Activated naive CD8-positive, alpha-beta T cell (primary cell): ENCODE measurements at regions not wholly inside any gene's neighbourhood (a gene's known extent, or its start where the extent isn't known, plus 50 kb on each side); places are given as distances from the start of the nearest gene placed in this dataset.
"Not testable (repeated sequence)": the region's sequence is repeated elsewhere in the genome, so short reads cannot be mapped to it uniquely, and the experiment has no call there.

Source experiments
- H3K27ac Mint-ChIP-seq: one replicate; pipeline ENCODE4 v1.8.0; 2021; ENCODE audit warnings: mixed read lengths
- H3K27me3 Mint-ChIP-seq: one replicate; pipeline ENCODE4 v1.8.0; 2021; ENCODE audit warnings: mixed read lengths
- H3K36me3 Mint-ChIP-seq: one replicate; pipeline ENCODE4 v1.8.0; 2021; ENCODE audit warnings: mixed read lengths
- H3K4me1 Mint-ChIP-seq: one replicate; pipeline ENCODE4 v1.8.0; 2021; ENCODE audit warnings: low read depth, mixed read lengths
- H3K4me3 Mint-ChIP-seq: one replicate; pipeline ENCODE4 v1.8.0; 2021; ENCODE audit warnings: mild to moderate bottlenecking, mixed read lengths
- H3K9me3 Mint-ChIP-seq: one replicate; pipeline ENCODE4 v1.8.0; 2021; ENCODE audit warnings: low read depth, mixed read lengths

DNA sequence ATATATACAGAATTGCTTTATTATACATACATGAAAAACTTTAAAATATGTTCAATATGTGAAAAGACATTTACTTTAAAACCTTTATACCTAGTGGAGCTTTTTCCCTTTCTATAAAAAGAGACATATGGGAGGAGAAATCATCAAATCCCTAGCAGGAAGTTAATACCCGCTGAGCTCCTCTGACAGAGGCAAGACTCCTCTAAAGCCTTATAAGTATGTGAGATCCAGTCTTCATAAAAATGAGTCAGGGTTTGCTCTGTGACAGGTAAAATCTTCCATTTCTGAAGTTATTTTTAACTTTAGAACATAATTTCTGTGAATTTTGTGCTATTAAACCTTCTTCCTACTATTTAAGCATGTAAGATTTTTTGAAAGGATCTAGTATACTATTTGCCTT is 634.4 kb upstream of the AADAT start:
- Mint-ChIP-seq H3K9me3 (peaks cover 17% of the 10 kb centered on the region), H3K4me3 (no peak overlapping the region), H3K4me1 (no peaks in the 10 kb centered on the region), H3K36me3 (no peaks in the 10 kb centered on the region), H3K27me3 (no peaks in the 10 kb centered on the region), H3K27ac (no peak overlapping the region)

DNA sequence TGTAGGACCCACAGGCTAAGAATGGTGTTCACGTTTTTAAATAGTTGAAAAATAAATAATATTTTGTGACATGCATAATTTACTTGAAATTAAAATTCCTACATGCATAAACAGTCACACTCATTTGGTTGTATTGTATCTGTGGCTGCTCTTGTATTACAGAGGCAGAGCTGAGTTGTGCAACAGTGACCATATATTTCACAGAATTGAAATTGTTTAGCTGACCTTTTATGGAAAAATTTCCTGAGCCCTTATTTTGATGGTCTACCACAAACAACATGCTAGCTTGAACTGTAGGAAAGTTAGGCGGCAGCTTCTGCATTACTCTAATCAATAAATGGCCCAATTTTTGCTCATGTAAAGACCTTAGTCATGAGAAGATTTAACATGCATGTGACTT is 633.4 kb upstream of the AADAT start:
- peaks cover 17% of the 10 kb centered on the region for H3K9me3 Mint-ChIP-seq
- no peaks in the 10 kb centered on the region for H3K36me3 Mint-ChIP-seq
- H3K27ac Mint-ChIP-seq: no peak overlapping the region
- H3K4me1 Mint-ChIP-seq: no peaks in the 10 kb centered on the region
- H3K4me3 Mint-ChIP-seq: no peak overlapping the region
- no peaks in the 10 kb centered on the region for H3K27me3 Mint-ChIP-seq

DNA sequence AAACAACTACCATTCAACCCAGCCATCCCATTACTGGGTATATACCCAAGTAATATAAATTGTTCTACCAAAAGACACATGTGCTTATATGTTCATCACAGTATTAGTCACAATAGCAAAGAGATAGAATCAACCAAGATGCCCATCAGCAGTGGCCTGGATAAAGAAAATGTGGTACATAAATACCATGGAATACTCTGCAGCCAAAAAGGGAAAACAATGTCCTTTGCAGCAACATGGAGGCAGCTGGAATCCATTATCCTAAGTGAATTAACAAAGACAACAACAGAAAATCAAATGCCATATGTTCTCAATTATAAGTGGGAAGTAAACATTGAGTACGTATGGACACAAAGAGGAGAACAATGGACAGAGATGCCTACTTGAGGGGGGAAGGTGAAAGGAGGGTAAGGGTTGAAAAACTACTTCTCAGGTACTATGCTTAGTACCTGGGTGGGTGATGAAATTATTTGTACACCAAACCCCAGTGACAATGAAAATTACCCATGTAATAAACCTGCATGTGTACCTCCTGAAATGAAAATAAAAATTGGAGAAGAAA is 632.1 kb upstream of the AADAT start:
- Mint-ChIP-seq H3K27ac (no peak overlapping the region), H3K9me3 (peaks cover 17% of the 10 kb centered on the region), H3K36me3 (no peaks in the 10 kb centered on the region), H3K4me3 (no peak overlapping the region), H3K27me3 (no peaks in the 10 kb centered on the region), H3K4me1 (no peaks in the 10 kb centered on the region)

DNA sequence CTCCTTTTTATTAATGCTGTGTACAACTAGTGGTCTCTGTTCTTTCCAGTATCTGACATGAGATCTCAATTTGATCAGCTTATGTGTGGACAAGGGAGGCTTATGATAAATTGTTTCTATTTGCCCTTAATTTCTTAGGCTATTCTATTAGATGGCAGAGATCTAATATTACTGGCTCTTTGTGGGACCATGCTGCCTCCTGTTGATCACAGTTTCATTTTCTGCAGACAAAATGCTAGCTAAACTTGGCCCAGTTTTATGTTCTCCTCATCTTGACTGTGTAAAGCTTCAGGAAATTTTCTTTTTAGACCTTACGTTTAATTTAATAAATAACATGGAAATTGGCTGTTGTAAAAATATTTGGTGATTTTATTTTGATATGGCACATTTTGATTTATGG is 627.1 kb upstream of the AADAT start:
- Mint-ChIP-seq H3K27ac (no peak overlapping the region), H3K9me3 (peaks cover 14% of the 10 kb centered on the region), H3K27me3 (no peaks in the 10 kb centered on the region), H3K4me3 (no peak overlapping the region), H3K36me3 (no peaks in the 10 kb centered on the region), H3K4me1 (no peaks in the 10 kb centered on the region)

DNA sequence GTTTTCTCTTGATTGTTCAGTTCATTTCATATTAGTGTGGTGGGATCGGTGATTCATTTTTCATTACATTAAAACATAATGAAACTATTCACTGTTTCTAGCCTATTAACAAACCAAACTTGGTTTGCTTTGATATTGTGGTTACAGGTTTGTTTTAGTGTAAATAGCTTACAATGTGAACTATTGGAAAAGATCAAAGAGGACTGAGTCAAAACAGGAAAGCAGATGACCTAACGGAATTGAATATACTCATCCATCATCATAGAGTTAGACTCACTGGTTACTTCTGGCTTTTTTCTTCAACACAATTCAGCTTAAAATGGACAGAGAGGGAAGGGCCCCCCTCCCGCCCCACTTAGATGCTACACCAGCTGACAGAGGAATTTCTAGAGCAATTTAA is 616.2 kb upstream of the AADAT start:
- no peaks in the 10 kb centered on the region for H3K9me3 Mint-ChIP-seq
- no peaks in the 10 kb centered on the region for H3K27me3 Mint-ChIP-seq
- H3K36me3 Mint-ChIP-seq: no peaks in the 10 kb centered on the region
- H3K4me3 Mint-ChIP-seq: no peak overlapping the region
- no peak overlapping the region for H3K27ac Mint-ChIP-seq
- no peaks in the 10 kb centered on the region for H3K4me1 Mint-ChIP-seq

DNA sequence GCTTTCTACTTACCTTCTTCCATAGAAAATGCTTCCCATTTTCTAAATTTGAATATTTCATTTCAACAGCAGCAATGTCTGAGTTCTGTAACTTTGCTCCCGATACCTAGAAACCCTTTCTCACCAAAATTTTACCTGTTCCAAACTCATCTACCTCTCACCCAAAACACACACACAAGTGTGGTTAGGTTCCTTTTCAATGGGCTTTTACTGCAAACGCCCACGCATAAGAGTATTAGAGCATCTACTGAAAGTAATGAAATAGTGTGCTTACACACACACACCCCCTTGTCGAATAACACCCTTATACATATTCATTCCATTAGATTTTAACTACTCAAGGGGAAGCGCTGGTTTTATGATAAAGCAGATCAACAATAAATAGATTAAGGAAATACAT is 610.3 kb upstream of the AADAT start:
- H3K36me3 Mint-ChIP-seq: no peaks in the 10 kb centered on the region
- no peaks in the 10 kb centered on the region for H3K4me1 Mint-ChIP-seq
- H3K27ac Mint-ChIP-seq: no peak overlapping the region
- no peak overlapping the region for H3K4me3 Mint-ChIP-seq
- no peaks in the 10 kb centered on the region for H3K27me3 Mint-ChIP-seq
- peaks cover 16% of the 10 kb centered on the region for H3K9me3 Mint-ChIP-seq

DNA sequence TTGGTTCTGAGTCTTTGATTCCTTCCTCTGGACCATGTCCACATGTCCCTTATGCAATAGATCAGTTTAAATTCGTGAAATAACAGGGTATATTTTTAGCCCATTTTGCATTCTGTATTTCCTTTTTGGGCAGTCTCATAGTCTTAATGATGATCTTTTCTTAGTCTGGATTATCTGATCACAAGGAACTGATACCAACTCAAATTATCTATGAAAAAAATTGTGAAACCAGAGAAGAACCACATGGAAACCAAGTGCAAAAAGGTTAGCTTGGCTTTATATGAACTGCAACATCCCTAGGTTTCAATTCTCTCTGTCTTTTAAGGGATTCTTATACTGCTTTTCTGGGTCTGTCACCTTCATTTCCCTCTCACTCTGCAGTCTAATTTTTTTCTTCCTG is 608.6 kb upstream of the AADAT start:
- H3K9me3 Mint-ChIP-seq: peaks cover 16% of the 10 kb centered on the region

DNA sequence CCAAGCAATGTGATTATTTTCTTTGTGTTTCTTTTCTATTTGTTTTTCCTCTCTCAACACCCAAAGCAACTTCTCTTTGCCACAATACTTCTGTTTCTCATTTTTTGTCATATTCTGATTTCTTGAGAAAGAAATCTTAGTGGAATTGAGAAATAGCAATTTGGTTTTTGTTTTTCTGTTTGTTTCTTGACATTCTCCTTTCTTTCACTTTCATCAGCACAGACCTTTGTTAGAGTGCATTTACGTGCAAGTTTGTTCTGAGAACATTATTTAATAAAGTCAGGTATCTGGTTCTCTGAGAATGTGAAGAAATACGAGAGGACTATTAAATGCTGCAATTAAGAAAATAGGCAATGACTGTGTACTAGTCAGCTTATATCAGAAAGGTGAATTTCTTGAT is 608.1 kb upstream of the AADAT start:
- H3K4me3 Mint-ChIP-seq: no peak overlapping the region
- H3K4me1 Mint-ChIP-seq: no peaks in the 10 kb centered on the region
- no peaks in the 10 kb centered on the region for H3K36me3 Mint-ChIP-seq

More for the DNA sequence above, 608.6 kb upstream of the AADAT start:
- H3K27me3 Mint-ChIP-seq: no peaks in the 10 kb centered on the region
- H3K36me3 Mint-ChIP-seq: no peaks in the 10 kb centered on the region
- H3K4me3 Mint-ChIP-seq: no peak overlapping the region
- no peak overlapping the region for H3K27ac Mint-ChIP-seq
- H3K4me1 Mint-ChIP-seq: no peaks in the 10 kb centered on the region

DNA sequence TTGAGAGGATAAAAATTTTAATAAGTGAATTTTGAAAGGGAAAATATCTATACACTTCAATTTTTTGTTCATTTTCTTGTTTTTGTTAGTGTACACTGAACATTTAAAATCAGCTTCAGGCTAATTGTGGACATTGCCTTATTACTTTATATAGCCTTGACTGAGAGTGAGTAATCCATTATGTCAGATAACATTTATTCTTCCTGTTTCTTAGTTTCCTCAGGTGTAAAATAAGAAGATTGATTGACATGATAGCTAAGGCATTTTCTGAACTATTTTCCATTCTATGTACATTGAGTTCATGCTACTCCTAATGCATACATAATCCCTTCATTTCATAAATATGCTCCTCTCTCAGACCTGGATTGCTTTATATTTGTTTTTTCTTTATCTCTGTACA is 607.3 kb upstream of the AADAT start:
- no peak overlapping the region for H3K27ac Mint-ChIP-seq
- H3K9me3 Mint-ChIP-seq: peaks cover 16% of the 10 kb centered on the region
- H3K36me3 Mint-ChIP-seq: no peaks in the 10 kb centered on the region
- no peaks in the 10 kb centered on the region for H3K27me3 Mint-ChIP-seq
- no peaks in the 10 kb centered on the region for H3K4me1 Mint-ChIP-seq
- no peak overlapping the region for H3K4me3 Mint-ChIP-seq

More for the DNA sequence above, 608.1 kb upstream of the AADAT start:
- Mint-ChIP-seq H3K27me3 (no peaks in the 10 kb centered on the region), H3K27ac (no peak overlapping the region), H3K9me3 (peaks cover 16% of the 10 kb centered on the region)

DNA sequence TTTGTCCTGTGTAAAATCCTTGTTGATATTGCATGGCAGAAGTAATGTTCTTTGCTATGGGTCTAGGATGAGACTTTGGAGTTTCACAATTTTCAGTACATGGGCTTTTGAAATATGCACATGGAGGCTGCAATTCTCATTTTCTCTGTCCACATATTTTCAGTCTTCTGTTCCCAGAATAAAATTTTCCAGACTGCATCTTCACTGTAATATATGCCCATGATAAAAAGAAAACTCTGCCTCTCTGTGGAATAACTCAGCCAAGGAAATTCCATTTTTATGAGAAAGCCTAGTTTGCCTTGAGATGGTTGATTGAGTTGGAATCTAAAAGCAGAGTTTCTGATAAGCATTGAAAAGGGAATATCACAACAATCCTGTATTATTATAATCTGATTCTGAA is 601.4 kb upstream of the AADAT start:
- H3K4me3 Mint-ChIP-seq: no peak overlapping the region
- H3K4me1 Mint-ChIP-seq: no peaks in the 10 kb centered on the region
- H3K9me3 Mint-ChIP-seq: peaks cover 11% of the 10 kb centered on the region
- H3K36me3 Mint-ChIP-seq: no peaks in the 10 kb centered on the region
- no peak overlapping the region for H3K27ac Mint-ChIP-seq
- H3K27me3 Mint-ChIP-seq: no peaks in the 10 kb centered on the region

DNA sequence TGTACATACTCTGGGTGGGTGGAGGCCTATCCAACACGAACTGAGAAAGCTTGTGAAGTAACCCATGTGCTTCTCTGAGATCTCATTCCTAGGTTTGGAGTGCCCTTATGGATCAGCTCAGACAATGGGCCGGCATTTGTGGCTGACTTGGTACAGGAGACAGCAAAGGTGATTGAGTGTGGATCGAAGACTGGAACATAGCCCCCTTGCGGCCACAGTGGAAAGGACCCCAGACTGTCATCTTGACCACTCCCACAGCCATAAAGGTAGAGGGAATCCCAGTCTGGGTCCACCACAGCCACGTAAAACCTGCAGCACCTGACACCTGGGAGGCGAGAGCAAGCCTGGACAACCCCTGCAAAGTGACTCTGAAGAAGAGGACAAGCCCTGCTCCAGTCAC is 598.0 kb upstream of the AADAT start:
- Mint-ChIP-seq H3K9me3 (peaks cover 6% of the 10 kb centered on the region), H3K4me3 (no peak overlapping the region), H3K27ac (no peak overlapping the region), H3K36me3 (no peaks in the 10 kb centered on the region), H3K4me1 (no peaks in the 10 kb centered on the region), H3K27me3 (no peaks in the 10 kb centered on the region)

DNA sequence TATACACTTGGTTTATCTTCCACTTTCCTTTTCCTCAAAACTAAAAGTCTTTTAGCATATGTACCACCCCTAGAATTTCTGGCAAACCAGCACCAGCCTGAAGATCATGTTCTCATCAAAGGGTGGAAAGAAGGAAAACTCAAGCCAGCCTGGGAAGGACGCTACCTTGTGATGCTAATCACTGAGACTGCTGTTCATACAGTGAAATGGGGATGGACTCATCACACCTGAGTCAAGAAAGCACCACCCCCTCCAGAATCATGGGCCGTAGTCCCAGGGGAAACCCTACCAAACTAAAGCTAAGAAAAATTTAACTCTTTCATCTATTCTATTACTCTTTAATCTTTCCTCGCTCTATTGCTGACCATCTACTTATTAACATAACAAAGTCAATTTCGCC is 595.9 kb upstream of the AADAT start:
- not testable (repeated sequence) for H3K36me3 Mint-ChIP-seq, H3K27ac Mint-ChIP-seq, H3K9me3 Mint-ChIP-seq, H3K4me1 Mint-ChIP-seq, H3K27me3 Mint-ChIP-seq, H3K4me3 Mint-ChIP-seq

DNA sequence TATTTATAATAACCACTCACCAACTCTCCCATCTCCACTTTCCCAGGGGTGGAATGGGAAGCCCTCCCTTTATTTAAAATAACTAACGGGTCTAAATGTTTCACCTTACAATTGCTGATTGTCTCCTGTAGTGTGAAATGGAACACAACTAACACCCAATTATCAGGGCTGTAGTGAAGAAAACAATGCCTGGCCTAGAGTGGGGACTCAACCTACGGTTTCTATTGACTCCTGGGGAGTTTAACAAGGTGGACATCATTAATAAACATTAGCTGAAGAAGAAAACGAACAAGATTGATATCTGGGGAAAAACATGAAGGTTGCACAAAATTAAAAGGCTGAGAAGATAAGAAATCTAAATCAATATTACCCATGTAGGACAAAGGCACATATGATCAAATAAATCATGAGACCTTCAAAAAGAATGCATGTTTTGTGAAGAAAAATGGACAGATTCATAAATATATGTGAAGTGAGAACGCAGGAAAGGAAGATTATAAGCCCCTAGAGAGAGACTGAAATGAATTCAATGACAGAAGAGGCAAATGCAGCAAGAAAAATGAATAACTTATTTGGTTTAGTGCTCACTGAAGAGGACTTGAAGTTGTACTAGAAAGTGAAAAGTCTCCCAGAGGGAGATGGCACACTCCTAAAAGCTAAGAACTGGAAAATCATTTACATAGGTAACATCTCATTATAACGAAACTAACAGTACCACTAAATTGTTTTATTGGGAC is 593.0 kb upstream of the AADAT start:
- H3K4me1 Mint-ChIP-seq: no peaks in the 10 kb centered on the region
- no peak overlapping the region for H3K4me3 Mint-ChIP-seq
- H3K27me3 Mint-ChIP-seq: no peaks in the 10 kb centered on the region
- H3K27ac Mint-ChIP-seq: no peak overlapping the region
- H3K36me3 Mint-ChIP-seq: no peaks in the 10 kb centered on the region
- peaks cover 6% of the 10 kb centered on the region for H3K9me3 Mint-ChIP-seq

DNA sequence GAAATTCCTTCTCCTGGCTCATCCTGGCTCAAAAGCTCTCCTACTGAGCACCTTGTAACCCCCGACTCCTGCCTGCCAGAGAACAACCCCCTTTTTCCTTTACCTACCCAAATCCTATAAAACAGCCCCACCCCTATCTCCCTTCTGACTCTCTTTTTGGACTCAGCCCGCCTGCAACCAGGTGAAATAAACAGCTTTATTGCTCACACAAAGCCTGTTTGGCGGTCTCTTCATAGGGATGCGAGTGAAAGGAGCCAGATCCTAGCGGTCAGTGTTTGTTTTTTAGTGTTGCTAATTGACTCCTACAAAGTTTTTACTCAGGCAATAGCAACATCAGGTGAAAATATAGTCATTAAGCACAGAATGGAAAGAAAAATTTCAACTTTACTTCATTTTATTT is 592.3 kb upstream of the AADAT start:
- H3K4me1 Mint-ChIP-seq, H3K4me3 Mint-ChIP-seq, H3K27ac Mint-ChIP-seq, H3K27me3 Mint-ChIP-seq, H3K36me3 Mint-ChIP-seq, H3K9me3 Mint-ChIP-seq: not testable (repeated sequence)

DNA sequence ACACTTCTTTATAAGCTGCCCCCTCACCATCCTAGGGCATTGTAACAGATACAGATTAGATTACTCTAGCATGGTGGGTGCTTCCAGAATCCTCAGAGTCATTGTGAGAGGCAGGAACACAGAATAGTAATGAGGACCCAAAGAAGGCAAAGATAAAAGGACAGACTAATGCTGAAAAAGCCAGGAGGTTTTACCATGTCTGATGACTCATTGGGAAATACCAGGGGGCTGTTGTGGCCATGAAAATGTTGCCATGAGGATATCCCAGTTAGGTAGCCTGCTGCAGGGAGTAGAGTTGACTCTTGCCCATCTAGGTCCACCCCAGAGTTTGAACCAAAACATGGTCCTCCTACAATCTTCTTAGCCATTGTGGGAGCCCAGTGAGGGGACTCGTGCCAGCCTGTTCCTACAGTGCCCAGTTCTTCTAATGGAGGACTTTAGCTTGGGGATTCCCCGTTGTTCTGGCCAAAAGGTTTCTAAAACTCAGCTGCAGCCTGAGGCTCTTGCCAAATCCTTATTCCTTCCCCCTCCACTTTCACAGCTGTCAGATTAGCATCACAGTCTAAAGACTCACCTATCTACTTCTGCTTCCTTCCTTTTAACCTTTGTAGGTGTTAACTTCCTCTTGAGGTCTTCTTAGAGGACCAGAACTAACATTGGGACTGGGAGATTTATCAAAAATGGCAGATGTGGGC is 586.0 kb upstream of the AADAT start:
- H3K27ac Mint-ChIP-seq: no peak overlapping the region
- H3K9me3 Mint-ChIP-seq: peaks cover 6% of the 10 kb centered on the region
- no peaks in the 10 kb centered on the region for H3K27me3 Mint-ChIP-seq
- no peaks in the 10 kb centered on the region for H3K36me3 Mint-ChIP-seq
- H3K4me1 Mint-ChIP-seq: no peaks in the 10 kb centered on the region
- no peak overlapping the region for H3K4me3 Mint-ChIP-seq

DNA sequence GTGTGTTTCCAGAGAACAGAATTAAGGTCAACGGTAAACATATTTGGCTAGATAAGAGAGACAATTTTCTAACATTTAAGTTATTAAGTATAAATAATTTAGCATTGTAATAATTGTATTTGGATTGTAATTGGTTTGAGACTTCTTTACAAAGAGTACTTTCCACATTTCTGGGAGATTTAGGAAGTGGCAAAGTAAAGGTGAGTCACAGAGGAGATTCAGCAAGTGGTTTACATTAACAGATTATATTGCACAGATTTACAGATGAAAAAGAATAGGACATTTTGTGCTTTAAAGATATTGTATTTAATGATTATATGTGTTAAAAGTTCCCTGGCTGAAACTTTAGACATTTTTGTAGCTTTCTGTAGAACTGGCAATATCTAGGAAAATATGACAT is 584.4 kb upstream of the AADAT start:
- Mint-ChIP-seq H3K36me3 (no peaks in the 10 kb centered on the region), H3K4me1 (no peaks in the 10 kb centered on the region), H3K27ac (no peak overlapping the region), H3K27me3 (no peaks in the 10 kb centered on the region), H3K4me3 (no peak overlapping the region), H3K9me3 (peaks cover 6% of the 10 kb centered on the region)
